BE2C (cell line): ENCODE measurements at regions not wholly inside any gene's neighbourhood (a gene's known extent, or its start where the extent isn't known, plus 50 kb on each side); places are given as distances from the start of the nearest gene placed in this dataset.
A peak's percentile ranks its signal among the peaks of the same experiment; 100 is the strongest.

Experiments used
- DNase-seq: peaks from one replicate; pipeline ENCODE4 v3.0.0-alpha.2; 2020
- H3K27me3 ChIP-seq: fragments of 250-450 bp; sonication (Bioruptor Pico); 2 replicates; pipeline ENCODE4 v1.5.1; 2020; ENCODE audit warnings: mild to moderate bottlenecking
- H3K36me3 ChIP-seq: fragments of 250-450 bp; sonication (Bioruptor Pico); 2 replicates; pipeline ENCODE4 v1.5.1; 2020; ENCODE audit warnings: mild to moderate bottlenecking
- H3K4me1 ChIP-seq: fragments of 250-450 bp; sonication (Bioruptor Pico); 2 replicates; pipeline ENCODE4 v1.5.1; 2020
- H3K4me3 ChIP-seq: 2 replicates; pipeline ENCODE4 v1.5.1; 2011; ENCODE audit warnings: low read depth, low read length
- H3K9me3 ChIP-seq: fragments of 250-450 bp; sonication (Bioruptor Pico); 2 replicates; pipeline ENCODE4 v1.5.1; 2020
- TF ChIP-seq, protein P1 (sequence below): IDR thresholded peaks from 2 replicates; pipeline ENCODE4 v1.5.1; 2012; ENCODE audit warnings: mild to moderate bottlenecking, low read depth, low read length

DNA sequence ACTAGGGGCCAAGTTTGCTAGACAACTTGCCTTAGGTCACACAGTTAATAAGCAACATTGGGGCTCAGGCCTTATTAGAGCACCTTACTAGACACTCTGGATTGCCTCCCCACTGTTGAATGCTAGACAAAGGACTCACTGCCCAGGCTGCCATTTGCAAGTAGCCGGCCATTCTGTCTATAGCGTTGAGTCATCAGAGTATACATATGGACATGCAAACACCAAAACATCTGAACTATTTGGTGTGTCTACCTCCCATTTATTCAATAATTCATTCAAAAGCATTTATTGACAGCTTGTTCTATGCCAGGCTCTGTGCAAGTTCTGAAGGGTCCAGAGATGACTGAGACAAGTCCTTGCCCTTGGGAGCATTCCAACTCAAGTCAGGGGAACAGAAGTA is 181.4 kb upstream of the DPT start:
- TF ChIP-seq, protein P1, sequence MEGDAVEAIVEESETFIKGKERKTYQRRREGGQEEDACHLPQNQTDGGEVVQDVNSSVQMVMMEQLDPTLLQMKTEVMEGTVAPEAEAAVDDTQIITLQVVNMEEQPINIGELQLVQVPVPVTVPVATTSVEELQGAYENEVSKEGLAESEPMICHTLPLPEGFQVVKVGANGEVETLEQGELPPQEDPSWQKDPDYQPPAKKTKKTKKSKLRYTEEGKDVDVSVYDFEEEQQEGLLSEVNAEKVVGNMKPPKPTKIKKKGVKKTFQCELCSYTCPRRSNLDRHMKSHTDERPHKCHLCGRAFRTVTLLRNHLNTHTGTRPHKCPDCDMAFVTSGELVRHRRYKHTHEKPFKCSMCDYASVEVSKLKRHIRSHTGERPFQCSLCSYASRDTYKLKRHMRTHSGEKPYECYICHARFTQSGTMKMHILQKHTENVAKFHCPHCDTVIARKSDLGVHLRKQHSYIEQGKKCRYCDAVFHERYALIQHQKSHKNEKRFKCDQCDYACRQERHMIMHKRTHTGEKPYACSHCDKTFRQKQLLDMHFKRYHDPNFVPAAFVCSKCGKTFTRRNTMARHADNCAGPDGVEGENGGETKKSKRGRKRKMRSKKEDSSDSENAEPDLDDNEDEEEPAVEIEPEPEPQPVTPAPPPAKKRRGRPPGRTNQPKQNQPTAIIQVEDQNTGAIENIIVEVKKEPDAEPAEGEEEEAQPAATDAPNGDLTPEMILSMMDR = no peak
- H3K4me3 ChIP-seq = no peak overlapping the region
- no peak for DNase-seq

GRCh38 chr1:168911370-168911769 is 182.4 kb upstream of the DPT start:
- DNase-seq = no peak
- H3K9me3 ChIP-seq = no peaks in the 10 kb centered on the region
- TF ChIP-seq, protein P1 = no peak
- H3K36me3 ChIP-seq = no peaks in the 10 kb centered on the region
- H3K4me1 ChIP-seq = no peaks in the 10 kb centered on the region; the same call in 1 of the 2 replicates
- no peak overlapping the region for H3K4me3 ChIP-seq
- H3K27me3 ChIP-seq = no peaks in the 10 kb centered on the region

More for the DNA sequence above, 181.4 kb upstream of the DPT start:
- Histone ChIP-seq H3K27me3 (no peaks in the 10 kb centered on the region), H3K36me3 (no peaks in the 10 kb centered on the region), H3K4me1 (no peaks in the 10 kb centered on the region; the same call in 1 of the 2 replicates), H3K9me3 (no peaks in the 10 kb centered on the region)

DNA sequence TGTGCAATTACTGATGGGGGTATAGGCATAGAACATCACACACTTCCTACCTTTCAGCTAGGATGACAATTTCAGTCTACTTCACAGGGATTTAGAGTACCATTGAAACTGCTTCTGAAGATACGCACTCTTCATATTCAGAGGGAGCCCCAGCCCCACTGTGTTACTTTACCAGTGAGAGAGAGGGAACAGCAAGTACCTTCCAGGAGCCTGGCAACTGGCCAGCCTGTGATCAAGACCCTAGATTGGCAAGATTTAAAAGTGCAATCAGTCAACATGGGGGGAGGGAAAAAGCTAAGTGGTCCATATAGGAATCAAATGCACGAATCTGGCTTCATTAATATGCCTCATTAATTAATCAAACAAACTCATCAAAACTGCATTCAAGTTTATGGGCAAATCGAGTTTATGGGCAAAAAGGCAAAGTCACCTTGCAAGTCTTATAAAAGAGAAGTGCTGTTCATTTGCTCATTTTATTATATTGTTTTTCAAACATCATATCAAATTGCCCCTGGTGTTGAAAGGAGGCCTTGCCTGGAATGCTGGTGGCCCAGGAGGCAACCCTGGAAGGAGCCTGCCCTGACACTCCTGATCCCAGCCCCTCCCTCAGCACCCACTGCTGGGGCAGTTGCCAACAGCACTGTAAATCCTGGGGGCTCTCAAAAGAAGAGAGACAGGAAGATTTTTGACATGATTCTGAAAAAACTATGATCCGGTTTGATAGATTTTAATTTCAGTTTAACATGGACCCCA is 184.9 kb upstream of the DPT start:
- TF ChIP-seq, protein P1 = no peak
- H3K4me3 ChIP-seq = no peak overlapping the region
- H3K27me3 ChIP-seq = no peaks in the 10 kb centered on the region
- H3K36me3 ChIP-seq = no peaks in the 10 kb centered on the region
- no peaks in the 10 kb centered on the region for H3K9me3 ChIP-seq
- peak; percentile 29 for DNase-seq
- H3K4me1 ChIP-seq = peaks cover 3% of the 10 kb centered on the region; the same call in 1 of the 2 replicates

DNA sequence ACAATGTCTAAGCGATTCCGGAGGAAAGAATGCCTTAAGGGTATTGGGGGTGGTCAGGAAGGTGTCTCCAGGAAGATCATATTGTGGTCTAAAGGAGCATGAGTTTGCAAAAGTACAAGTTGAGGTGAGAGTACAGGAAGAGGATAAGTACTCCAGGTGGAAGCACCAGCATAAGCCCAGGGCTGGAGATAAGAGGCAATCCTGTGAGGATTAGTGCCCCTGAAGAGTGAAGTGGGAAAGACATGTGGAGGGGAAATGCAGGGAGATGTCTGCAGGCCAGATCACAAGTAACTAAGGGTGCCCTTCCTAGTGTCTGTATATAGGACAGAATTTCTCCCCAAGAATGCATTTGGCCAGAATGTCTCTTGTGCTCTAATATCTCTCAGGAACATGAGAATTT is 188.3 kb upstream of the DPT start:
- Histone ChIP-seq H3K9me3 (no peaks in the 10 kb centered on the region), H3K36me3 (no peaks in the 10 kb centered on the region), H3K27me3 (no peaks in the 10 kb centered on the region), H3K4me3 (no peak overlapping the region), H3K4me1 (peaks cover 3% of the 10 kb centered on the region; the same call in 1 of the 2 replicates)
- TF ChIP-seq, protein P1 = no peak
- no peak for DNase-seq

GRCh38 chr1:168917796-168918195 is 188.7 kb upstream of the ATP1B1 start:
- Histone ChIP-seq H3K27me3 (no peaks in the 10 kb centered on the region), H3K9me3 (no peaks in the 10 kb centered on the region), H3K4me3 (no peak overlapping the region), H3K36me3 (no peaks in the 10 kb centered on the region), H3K4me1 (peaks cover 3% of the 10 kb centered on the region; the same call in 1 of the 2 replicates)
- TF ChIP-seq, protein P1 = no peak
- no peak for DNase-seq
